IPS DF 4.7 (cell line): ENCODE measurements at regions not wholly inside any gene's neighbourhood (a gene's known extent, or its start where the extent isn't known, plus 50 kb on each side); places are given as distances from the start of the nearest gene placed in this dataset.
"Not testable (repeated sequence)": the region's sequence is repeated elsewhere in the genome, so short reads cannot be mapped to it uniquely, and the experiment has no call there.

Experiments
- DNase-seq: peaks from one replicate; pipeline ENCODE4 v3.0.0-alpha.2; 2013; ENCODE audit warnings: low spot score; ENCODE audit errors: extremely low read depth

GRCh38 chr2:128608921-128609880 is 290.5 kb upstream of the HS6ST1 start:
- DNase-seq = no peak

GRCh38 chr2:128610496-128610895 is 291.8 kb upstream of the HS6ST1 start:
- no peak for DNase-seq

GRCh38 chr2:128611421-128612320 is 293.0 kb upstream of the HS6ST1 start:
- no peak for DNase-seq

DNA sequence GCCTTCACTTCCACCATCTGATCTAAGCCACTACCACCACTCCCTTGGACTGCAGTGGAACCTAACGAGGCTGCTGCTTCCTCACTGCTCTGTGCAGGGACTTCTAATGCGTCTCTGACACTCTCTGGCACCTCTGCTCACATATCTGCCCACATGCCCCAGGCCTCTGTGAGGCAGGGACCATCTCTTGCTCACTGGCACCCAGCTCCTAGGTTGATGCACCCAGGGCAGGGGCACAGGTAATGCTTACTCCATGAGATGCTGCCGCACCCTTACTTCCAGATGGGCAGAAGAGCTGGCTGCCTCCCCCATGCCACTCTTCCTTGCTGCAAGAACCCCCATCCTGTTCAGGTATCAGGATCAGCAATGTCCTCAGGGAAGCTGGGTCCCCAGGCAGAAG is 294.0 kb upstream of the HS6ST1 start:
- no peak for DNase-seq

GRCh38 chr2:128613351-128613750 is 294.7 kb upstream of the HS6ST1 start:
- DNase-seq = no peak

DNA sequence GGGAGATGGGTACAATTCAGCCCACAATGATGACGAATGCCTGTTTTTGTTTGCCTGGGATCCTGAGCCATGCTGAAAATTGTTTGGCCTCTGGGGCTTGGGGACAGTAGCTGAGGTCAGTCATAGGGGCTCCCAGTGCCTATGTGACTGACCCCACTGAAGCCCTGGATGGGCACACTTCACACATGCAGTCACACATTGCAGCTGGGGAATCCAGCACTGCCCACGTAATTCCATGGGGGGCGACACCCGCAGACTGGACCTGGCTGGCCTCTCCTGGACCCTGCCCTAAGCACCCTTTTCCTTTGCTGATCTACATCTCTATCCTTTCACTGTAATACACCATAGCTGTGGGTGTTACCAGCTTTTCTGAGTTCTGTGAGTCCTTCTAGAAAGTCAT is 295.2 kb upstream of the HS6ST1 start:
- no peak for DNase-seq

DNA sequence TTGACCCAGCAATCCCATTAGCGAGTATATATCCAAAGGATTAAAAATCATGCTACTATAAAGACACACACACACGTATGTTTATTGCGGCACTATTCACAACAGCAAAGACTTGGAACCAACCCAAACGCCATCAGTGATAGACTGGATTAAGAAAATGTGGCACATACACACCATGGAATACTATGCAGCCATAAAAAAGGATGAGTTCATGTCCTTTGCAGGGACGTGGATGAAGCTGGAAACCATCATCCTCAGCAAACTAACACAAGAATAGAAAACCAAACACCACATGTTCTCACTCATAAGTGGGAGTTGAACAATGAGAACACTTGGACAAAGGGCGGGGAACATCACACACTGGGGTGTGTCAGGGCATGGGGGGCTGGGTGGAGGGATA is 296.2 kb upstream of the HS6ST1 start:
- DNase-seq = not testable (repeated sequence)

GRCh38 chr2:128615571-128615970 is 296.9 kb upstream of the HS6ST1 start:
- no peak for DNase-seq

DNA sequence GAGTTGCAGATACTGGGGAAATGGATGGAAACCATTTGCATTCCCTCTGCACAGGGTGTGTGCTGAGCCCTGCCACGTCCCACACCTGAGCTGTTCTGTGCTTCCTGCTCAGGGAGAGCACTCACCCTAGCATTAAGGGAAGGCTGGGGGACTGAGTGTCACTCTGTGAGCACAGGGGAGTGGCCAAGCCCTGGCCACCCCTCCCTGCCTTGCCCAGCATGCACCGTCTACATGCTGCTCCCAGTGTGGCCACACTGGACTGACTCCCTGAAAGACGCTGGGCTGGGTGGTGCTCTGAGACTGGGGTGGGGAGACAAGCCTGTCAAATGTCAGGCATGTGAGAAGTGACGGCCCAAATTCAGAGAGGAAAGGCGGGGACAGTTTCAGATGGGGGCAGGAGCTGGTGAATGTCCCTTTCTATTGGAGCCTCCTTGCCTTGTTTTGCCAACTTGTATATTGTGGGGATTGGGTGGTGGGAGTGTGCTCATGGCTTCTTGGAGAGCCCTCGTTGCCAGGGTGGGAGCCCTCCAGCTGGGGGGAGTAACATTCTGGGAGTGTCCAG is 298.4 kb upstream of the HS6ST1 start:
- no peak for DNase-seq

DNA sequence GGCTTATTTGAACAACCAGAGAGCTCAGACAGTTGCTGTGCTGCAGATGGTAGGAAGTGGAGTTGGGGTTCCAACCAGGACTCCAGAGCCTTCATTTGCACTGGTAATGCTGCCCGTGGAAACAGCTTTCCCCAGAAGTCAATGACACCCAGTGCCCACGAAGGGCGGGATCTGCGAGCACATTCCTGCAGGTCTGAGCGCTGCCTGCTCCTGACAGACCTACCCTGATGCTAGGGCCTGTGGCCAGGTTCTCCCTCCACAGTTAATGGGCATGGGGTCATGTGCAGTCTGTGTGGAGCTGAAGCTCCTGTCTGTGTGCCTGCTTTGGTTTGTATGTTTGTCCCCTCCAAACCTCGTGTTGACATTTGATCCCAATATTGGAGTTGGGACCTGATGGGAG is 299.0 kb upstream of the HS6ST1 start:
- DNase-seq = no peak

DNA sequence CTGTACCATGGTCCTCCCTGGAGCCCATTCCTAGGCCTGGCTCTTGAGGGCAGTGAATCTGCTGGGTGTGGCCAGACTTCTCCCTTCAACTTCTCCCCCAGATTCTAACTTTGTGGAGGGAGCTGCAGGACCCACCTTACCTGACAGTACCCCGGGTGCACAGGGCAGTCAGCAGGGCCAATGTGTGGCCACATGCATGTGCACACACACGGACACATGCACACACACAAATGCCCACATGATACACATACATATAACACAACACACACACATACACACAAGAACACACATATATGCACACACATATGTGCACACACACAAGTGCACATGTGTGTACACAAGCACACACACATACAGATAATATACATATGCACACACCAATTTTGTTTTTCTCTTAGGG is 300.0 kb upstream of the HS6ST1 start:
- DNase-seq = no peak

DNA sequence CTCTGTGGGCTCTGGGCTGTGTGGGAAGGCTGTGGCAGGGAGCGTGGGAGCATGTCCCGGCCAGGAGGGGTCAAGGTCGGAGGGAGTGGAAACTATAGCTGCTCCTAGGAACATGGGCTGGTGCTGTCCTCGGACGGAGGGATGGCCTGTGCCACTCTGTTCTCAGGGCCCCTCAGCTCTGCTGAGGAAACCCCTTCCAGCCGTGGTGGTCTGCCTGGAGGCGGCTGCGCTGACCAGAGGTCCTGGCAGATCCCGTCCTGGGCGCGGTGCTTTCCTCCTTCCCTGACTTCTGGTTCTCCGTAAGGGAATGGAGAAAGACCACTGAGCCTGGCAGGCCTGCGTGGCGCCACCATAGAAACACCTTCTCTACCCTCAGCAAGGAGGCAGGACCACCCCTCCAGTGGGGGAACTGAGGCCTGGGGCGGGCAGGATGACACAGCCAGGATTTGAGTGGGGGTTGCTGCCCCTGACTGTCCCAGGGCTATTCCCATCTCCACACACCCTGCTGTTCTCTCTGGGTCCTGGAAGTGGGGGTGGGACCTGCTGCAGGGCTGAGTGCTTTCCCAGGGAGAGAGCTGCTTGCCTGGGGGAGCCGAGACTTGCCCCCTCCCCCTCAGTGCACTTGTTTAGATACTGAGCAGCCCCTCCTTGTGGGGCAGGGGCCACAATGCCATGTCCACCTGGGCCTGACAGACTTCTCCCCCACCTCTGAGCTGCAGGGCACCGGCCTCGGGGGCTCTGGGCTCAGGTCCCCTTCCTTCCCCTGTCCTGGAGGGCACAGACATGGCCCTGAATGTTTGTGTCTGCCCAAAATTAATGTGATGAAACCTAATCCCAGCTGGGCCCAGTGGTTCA is 301.0 kb upstream of the HS6ST1 start:
- DNase-seq = no peak

DNA sequence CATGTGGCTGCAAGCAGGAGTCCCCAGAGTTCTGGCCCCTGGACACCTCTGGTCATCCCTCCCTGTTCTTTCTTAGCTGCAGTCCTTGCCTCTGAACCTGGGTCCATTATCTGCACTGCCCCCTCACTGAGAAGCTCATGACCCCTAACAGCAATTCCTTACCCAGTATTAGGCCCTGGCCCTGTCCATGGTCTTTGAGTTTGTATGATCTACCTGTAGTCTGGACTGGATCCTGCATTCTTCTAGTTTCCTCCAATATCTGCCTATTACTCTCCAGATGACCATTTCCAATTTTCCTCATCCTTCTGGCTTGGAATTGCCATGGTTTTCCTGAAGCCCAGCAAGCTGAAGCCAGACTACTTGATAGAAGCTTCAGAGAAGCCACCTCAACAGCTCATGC is 302.4 kb upstream of the HS6ST1 start:
- no peak for DNase-seq

DNA sequence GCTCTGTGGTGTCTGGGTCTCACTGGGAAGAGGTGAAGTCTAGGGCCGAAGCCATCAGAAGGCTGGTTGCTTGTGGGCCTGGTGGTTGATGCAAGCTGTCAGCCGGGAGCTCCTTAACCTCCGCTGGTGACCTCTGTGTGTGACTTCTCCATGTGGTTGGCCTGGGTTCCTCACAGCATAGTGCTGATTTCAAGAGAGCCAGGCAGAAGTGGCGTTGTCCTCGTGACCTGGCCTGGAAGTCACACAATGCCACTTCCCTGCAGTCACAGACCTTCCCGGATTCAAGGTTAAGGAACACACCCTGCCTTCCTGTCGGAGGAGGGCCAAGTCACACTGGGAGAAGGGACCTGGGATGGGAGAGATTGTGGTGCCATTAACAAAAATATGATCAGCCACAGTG is 303.7 kb upstream of the HS6ST1 start:
- no peak for DNase-seq

DNA sequence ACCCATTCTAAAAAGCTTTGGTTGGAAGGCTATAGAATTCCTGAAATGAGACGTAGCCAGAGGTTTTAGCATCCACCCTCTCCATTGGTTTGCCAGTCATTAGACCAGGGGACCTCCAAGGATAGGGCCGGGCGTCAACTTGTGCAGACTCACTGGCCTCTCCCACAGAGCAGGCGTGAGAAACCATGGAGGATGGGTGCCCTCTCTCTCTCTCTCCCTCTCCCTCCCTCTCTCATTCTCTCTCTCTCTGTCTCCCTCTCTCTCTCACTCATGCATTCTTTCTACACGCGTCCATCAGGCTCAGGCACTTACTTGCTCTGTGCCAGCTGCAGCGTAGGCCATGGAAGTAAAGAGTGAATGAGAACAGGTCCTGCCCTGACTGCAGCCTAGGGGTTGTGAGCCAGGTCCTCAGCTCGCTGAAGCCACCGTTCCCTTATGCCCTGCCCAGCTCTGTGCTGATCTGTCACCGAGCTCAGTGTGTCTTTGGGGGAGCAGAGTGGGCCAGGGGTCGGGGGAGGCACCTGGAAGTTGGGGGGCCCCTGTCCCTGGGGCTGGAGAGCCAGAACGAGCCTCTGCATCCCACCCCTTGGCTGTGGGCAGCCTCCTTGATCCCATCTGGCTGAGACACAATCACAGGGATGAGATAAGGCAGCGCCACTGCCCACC is 304.4 kb upstream of the HS6ST1 start:
- DNase-seq = no peak

DNA sequence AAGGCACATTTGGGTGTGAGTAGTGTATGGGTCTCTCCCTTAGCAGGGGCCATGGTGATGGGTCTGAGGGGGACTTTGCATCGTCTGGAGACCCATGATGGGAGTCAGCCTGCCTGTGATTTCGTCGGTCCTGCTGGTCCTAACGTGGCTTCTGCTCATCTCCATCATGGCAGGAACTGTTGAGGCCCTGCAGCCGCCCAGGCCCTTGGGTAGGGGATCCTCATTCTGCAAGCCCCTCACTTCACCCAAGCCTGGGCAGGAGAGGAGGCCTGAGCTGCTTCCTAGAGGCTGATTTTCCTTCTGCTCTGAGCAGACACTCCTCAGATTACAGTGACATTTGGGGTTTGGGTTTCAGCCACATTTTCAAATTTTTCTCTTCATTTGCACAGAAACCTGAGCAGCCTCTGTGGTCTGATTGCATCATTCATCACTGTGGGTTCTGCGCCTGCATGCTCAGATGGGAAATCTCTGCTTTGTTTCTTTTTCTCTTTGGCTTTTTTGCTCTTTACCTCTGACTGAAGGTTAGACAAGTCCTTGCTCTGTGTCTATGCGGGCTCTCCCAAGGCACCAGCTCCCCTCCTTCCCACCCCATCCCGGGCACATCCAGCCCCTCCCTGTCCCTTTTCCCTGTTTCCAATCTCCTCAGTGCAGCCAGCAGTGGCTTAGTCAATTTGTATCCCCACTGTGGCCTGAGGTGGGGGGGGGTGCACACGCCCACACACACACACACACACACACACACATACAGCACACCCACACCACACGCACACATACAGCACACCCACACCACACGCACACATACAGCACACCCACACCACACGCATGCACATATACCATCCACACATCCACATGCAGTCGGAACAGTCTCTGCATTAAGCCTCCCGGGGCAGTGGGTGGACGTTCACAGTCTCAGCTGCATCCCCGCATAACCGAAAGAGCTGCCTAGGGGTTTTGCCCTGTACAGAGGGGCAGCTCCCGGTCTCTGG is 305.4 kb upstream of the HS6ST1 start:
- DNase-seq = no peak

- DNase-seq = no peak
Observed at GRCh38 chr2:128624956-128625355, 306.3 kb upstream of the HS6ST1 start.

- DNase-seq = no peak
Observed at GRCh38 chr2:128625421-128625820, 306.8 kb upstream of the HS6ST1 start.
